Mucosa of gallbladder (tissue), 1 donor: ENCODE measurements at regions not wholly inside any gene's neighbourhood (a gene's known extent, or its start where the extent isn't known, plus 50 kb on each side); places are given as distances from the start of the nearest gene placed in this dataset.

Experiments
- DNase-seq: peaks from one replicate; pipeline ENCODE4 v3.0.0-alpha.2; 2020; ENCODE audit warnings: low spot score
- donor health status: DM: no; HTN: no; CAD: no.

DNA sequence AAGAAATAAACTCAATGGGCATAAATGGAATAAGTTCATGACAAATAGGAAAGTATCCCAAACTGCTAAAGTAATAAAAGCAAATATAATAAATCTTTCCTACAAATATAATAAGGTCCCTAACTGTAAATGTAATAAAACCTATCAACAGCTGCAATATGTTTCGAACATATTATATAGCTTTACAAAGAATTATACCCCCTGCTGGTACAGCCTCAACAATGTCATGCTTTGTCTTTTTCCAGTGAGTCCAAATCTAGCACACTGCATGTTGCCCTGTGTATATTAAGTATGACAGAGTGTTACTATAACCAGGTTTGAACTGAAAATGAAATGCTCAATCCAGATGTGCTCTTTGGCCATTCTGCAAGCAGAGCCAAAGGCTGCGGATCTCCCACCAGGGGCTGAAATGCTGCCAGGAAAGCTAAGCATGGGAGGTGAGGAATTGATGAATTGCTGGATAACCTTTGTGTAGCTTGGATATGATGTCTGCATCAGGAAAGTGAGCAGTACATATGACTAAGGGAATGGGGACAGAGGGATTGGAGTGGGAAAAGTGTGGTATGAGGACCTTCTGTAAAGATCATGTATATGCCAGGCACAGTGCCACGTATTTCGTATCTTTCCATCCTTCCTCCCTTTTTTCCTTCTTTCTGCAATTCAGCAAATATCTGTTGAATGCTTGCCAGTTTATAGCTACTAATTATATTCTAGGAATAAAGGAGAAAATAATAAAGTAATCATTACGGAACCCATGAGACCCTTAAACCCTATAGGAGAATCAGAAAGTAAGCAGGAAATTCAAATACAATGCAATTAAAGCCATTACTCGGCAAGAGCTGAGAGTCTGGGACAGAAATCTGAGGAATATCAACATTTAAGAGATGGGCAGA is 954.6 kb upstream of the LCORL start:
- no peak for DNase-seq

DNA sequence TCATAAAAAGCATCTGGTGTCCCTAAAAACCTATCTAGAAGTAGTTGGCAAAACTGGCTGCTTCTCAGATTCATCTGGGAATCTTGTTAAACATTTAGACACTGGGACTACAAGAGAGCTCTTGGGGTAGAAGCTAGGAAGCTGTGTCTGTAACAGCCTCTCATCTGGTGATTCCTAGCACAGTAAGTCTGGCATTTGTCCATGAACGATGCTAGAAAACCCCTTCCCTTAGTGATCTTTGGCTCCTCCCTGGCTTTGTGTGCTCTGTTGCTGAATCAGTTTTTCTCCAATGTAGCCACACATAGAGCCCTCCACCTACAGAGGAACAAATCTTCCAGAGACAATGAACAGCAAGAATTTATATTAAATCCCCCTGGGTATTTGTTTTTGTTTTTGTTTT is 951.7 kb upstream of the LCORL start:
- no peak for DNase-seq

DNA sequence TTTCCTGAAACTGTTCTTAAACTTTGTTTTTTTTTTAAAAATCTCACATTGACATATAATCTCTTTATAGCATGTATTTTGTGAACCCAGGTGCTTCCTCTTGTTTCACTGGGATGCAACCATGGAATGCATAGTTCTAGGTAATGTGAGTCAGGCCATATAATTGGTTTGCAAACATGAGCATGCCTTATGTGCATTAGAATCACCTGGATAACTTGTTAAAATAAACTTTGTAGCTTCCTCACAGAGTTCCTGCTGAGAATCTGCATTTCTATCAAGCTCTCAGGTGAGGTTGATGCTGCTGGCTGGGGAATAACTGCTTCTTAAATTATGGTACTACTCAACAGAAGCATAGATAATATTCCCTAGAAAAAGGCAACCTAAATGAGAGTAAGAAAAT is 940.3 kb upstream of the LCORL start:
- DNase-seq, result no peak

DNA sequence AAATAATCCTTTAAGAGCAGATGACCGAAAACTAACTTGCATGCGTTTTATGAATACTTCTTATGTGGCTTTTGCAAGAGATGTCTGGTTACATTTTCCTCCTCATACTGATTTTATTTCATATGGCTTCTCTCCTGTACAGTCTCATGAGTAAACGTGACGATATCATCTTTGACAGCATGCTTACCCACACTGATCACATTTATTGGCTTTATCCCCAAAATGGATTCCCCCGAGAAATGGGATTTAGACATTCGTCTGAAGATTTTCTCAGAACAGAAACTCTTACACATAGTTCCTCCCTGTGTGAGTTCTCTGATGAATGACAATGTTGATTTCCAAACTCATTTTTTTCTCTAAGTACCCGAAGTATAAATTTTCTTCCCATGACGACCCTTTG is 939.7 kb upstream of the LCORL start:
- no peak for DNase-seq

DNA sequence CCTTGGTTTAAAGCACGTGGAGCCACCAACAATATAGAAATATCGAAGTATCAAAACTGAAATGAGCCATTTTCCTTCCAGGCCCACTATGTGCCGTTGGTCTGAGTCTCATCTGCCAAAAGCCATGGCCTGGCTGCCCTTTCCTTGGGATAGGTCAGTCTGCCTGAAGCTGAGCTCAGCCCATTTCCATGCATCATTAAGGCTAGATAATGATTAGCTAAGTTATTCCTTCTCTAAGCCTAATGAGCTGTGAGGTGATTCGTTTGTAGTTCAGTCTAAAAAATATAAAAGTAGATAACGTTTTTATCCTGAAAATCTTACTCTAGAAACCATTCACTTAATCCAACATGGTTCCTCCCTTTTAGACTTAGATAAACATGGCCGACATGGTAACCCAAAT is 936.2 kb upstream of the LCORL start:
- no peak for DNase-seq

DNA sequence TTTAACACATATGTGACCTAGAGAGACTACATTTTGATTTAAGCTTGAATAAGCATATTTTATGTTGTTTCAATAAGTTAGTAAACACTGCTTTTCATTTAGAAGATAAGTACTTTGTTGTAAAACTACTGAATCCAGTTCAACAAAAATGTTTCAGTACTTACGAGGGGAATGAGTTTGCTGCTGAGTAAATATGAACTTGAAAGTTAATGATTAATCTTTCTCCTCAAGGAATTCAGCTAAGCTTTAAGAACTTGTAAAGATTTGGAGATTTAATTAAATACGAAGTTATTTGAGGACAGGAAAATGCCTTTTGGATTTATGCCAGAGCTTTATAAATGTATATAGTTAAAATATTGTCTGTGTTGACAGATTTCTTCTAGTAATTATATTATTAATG is 933.0 kb upstream of the LCORL start:
- no peak for DNase-seq

DNA sequence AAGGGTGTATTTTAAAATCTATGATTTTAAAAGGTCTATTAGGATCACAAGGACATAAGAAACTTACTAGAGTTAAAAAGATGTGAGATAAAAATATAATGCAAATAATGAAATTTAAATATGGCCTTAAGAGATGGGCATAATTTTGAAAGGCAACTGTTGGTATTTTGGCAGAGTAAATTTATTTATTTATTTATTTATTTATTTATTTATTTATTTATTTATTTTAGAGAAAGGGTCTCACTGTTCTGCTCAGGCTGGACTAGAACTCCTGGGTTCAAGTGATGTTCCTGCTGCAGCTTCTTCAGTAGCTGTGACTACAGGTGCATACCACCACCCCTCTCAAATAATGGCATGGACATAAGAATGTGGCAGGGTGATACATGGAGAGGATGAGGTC is 932.1 kb upstream of the LCORL start:
- no peak for DNase-seq

DNA sequence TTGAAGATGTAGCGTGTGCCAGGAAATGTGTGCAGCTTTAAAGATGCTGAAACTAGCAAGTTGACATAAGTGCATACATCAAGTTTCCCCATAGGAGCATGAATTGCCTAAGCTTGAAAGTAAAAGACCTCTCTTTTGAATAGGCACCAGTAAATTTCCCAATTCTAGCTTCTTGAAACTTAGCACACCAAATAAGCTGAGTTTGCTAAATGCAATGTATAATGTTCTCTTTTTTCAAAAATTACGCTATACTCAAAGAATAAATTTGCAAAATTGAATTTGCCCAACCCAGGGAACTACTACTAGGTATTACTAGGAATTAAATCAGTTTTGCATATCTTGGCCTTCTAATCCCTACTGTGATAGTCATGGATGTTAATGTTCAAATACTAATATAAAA is 923.9 kb upstream of the LCORL start:
- DNase-seq, result no peak

DNA sequence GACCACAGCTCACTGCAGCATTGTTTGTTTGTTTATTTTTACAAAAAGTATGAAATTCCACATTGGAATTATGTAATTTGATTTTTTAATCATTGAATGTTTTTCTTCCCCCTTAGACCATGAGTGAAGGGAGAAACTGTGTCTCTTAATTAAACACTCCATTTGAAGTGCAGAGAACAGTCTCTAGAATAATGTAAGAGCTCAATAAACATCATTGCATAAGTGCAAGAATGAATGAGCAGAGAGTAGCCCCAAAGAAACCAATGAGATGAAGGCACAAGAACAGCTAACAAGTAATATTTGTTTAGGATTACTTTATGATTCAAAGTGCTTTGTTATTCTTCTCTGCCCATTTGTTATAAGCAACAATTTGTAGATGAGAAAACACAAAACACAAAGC is 921.3 kb upstream of the LCORL start:
- no peak for DNase-seq

DNA sequence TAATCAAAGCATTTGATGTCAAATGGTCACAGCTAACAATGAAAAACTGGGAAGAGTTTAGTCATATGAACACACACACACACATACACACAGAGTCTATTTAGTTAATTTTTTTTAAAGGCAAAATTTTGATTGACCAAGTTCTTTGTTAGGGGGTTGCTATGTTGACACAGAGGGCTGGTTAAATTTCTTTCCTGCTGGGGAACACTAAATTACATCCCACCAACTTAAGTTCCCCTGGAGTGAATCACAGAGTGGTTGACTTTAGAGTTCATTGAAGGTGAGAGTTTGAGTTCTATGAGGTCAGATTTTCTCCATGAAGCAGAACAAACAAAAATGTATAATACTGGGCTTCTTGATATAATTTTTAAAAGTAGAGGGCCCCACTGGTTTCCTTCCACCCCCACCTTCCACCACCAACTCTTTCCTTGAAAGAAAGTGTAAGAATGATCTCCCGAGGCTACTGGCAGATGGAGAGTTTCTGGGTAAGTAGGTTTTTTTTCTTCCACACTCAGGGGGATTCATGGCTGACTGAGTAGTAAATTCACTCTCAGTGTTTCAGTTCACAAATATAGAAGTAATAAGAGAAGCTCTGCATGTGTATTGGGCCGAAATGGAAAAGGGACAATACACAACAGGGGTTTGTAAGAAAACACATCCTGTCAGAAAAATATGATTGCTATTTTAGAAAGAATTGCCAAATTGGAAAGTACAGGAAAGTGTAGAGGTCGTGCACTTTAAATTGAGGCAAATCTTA is 917.0 kb upstream of the LCORL start:
- no peak for DNase-seq

DNA sequence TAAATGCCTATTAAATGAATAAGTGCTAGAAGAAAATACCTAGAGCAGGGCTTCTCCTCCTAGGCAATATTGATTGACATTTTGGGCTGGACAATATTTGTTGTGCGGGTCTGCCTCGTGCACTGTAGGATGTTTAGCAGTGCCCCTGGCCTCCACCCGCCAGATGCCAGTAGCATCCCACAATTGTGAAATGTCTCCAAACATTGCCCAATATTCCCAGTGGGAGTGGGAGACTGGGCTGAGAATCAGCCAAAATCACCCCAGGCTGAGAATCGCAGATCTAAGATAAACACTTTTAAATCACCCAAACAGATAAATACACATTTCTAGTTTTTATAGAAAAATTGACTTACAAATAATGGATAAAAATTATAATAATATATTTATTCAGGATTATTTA is 916.2 kb upstream of the LCORL start:
- DNase-seq, result no peak

DNA sequence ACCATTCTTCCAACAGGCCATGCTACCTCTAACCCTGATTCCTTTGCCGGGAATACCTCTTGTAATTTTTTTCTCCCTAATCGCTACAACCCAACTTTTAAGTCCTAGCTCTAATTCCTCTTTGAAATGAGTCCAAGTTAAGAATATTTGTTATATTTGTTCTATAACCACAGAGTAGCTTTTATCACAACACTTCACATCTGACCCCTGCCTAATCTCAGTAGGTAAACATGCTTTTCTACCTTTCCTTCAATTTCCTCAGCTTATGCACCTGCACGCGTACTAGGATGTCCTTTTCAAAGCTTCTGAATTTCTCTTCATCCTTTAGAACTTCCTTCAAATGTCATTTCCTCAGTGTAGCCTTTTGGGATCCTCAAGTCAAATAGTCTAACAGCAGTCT is 915.5 kb upstream of the LCORL start:
- no peak for DNase-seq

DNA sequence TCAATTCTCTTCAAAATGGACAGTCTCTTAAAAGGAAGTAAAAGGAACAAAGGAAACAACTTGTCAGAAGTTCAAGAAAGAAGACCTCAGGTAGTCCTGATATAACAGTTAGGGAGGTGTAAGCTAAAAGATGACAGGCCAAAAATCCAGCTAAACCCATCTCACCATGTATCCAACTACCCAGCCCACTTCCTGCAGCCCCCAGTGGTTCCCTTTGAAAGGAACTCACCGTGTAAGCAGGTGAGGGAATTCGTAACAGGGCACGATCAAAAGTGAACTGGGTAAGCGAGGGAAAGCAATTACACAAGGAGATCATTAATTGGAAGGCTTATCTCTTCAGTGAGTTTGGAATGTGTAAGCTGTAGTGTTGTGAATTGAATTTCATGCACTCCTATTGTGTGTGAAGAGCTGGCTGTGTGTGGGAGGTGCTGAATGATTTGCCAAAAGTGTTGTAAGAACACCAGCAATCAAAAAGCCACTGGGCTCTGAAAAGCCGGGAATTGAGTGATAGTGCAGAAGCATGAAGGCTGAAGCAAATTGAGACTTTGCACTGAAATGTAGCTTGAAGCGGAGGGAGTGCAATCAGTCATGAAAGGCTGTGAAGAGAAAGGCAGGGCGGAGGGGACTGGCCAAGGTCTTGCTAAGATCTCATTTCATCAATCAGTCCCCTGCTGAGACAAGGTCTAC is 914.2 kb upstream of the LCORL start:
- no peak for DNase-seq

DNA sequence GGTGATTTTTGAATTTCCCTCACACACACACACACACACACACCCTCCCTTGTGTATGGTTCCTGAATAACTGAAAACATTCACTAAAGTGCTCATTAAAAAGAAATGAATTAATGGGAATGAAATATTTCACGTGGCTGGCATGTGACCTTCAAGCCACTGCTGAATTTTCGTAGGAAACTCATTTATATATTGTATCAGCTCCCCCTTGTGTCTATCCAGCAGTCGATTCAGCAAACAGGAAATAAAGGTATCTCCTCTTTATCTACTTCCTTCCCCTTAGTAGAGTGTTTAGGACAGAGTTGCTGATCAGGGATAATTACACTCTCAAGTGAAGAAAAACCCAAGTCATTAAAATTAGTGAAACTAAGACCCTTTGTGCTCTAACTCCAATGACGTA is 912.6 kb upstream of the LCORL start:
- no peak for DNase-seq

DNA sequence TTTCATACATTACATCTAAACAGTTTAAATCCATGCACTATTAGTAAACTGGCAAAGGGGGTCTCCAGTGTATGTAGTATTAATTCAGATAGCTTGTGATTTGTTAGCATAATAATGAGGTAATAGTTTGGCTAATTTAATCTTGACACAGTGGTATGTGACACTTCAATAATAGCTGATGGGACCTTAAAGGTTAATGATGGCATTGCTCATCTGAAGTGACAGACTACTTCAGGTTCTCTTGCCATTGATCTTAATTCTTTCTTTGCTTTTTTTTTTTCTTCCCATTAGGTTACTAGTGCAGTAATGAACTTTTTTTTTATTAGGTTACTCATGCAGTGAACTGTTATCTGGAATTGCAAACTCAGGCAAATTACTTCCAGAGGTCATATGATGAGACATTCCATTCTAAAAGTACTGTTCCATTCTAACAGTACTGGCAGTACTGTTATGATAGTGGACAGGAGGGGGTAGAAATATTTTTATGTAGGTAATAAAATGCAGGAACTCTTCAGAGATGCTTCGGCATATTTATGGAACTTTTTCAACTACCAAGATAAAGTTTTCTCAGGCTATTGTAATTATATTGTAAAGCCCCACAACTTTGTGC is 911.3 kb upstream of the LCORL start:
- no peak for DNase-seq

DNA sequence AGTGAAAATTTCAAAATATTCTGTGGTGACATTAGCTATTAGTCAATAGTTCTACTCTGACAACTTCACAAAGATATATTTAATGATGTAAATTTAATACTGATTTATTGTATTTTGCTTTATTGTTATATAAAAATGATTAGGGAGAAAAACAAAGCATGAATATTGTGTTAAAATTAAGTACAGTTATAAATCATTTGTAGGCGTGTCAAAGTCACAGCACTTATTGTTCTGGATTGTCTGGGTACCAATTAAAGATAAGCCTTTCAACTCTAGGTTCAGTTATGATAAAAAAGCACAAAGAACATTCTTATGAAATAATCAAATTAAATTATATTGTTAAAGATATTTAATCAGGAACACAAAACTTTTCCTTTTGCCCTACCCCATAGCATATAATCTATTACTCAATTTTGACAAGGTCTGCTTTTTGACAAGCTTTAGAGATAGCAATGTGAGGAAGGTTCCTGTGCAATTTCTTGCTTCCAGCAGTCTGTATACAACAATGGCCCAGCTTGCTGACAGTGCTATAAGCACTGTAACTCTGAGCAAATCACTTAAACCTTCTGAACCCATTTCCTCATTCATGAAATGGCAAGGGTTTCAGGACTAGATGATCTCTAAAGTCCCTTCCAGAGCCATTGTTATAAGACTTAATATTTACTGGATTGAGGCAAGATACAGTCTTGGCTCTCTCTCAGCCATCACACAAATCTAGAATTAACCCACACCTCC is 910.3 kb upstream of the LCORL start:
- DNase-seq, result no peak

DNA sequence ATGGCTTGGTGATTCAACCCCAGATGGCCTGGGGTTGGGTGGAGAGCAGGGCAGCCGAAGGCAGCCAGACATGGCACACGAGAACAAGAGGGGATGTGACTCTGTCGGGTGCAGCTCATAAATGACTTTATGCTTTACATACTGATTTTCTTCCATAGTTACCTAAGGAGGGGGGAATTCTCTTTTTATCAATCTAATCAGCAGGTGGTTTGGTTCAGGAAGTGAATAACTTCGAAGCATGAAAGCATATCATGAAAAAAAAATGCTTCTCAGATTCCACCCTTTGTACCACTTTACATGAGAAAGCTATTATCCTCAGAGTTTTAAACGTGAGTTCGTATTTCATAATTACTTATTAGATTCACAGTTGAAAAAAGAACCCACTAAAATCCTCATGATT is 908.9 kb upstream of the LCORL start:
- DNase-seq, result no peak

DNA sequence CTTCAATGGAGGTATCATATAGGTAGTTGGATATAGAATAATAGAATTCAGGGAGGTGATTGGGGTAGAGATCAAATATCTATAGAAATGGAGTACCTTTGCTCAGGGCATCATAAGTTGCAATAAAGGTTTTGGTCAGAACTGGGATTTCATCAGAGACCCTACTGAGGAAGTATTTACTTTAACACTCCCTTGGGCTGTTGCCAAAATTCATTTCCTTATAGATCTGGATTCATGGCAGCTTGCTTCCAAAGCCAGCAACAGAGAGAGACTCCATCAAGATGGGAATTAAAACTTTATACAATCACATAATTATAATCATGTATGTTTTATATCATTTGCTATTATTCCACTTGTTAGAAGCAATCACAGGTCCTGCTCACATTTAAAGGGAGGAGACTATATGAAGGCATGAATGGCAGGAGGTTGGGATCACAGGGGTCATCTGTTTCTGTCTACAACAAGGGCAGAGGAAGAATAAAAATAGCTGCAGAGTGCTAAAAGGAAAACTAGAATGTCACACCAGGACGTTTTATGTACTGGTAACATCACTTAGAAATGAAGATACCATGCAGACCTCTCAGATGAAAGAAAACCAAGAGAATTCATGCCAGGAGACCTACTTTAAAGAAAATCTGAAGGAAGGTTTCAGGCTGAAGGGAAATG is 902.1 kb upstream of the LCORL start:
- no peak for DNase-seq

DNA sequence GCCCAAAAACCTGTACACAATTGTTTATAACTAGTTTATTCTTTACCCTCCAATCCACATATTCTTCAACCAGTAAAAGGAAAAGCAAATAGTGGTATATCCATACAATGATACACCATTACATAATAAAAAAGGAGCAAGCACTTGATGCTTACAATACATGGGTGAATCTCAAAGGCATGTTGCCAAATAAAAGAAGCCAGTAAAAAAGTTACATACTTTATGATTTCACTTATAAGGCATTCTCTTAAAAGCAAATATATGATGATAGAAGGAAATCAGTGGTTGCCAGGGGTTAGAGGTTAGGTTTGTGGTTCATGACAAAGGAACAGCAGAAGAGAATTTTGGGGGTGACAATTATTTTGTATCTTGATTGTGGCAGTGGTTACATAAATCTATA is 896.1 kb upstream of the LCORL start:
- no peak for DNase-seq

DNA sequence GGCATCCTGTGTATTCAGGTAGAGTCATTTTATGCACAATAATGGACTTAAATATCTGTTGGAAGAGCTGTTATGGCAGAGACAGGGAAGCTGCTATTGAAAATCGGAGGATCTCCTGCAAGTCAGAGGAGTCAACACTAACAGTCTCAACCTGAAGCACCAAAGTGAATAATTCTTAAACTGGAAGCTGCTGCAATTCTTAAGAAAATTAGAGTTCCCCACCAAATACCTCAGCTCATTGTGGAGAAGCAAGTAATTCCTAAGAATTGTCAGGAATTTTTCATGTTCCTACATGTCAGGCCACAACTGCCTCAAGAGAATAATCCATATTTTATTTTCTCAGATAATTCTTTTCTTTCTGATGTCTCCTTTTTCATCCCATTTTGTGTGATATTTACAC is 892.6 kb upstream of the LCORL start:
- DNase-seq, result no peak

DNA sequence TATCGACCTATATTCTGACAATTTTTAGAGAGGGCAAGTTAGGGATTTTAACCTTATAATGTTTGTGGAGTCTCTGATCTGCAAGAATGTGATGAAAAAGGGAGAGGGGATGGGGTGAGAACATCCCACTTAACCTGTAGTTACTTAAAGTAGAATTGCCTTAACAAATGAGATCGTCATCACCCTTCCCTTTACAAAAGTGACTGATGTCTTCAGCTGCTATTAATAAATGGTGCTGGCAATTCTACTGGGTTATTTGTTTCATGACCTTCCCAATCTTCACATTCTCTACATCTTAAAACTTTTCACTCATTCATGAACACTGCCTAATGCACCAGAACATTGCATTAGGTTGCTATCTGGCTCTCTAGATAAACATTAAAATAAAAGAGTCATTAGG is 873.4 kb upstream of the LCORL start:
- DNase-seq, result no peak
